ENCODE measurements at regions not wholly inside any gene's neighbourhood (a gene's known extent, or its start where the extent isn't known, plus 50 kb on each side); places are given as distances from the start of the nearest gene placed in this dataset.

DNA sequence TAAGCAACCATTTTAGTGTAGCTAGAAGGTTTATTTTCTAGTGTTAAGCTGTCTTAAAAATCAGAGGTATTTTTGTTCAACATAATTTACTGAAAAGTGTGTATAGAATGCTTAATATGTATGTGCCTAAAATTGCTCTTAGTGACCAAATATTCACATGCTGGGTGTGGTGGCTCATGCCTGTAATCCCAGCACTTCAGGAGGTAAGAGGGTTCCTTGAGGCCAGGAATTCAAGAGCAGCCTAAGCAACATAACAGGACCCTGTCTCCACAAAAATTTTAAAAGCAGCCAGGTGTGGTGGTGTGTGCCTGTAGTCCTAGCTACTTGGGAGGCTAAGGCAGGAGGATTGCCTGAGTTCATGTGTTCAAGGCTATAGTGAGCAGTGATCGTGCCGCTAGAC, 120.9 kb upstream of the FRY start:
- no peak overlapping the region for H3K4me3 ChIP-seq (IDR thresholded peaks at IDR 0.05; ENCODE audit: insufficient read depth, low read depth, low read length)
- H3K9ac ChIP-seq = no peak overlapping the region
- no peaks in the 10 kb centered on the region for H3K36me3 ChIP-seq (ENCODE audit: insufficient read depth)
- no peak overlapping the region for H2AFZ ChIP-seq (ENCODE audit: low read depth)
- H3K27ac ChIP-seq = no peak overlapping the region
- no peaks in the 10 kb centered on the region for H3K4me1 ChIP-seq (ENCODE audit: low read depth, poor library complexity, severe bottlenecking)
- no peaks in the 10 kb centered on the region for H3K79me2 ChIP-seq (ENCODE audit: insufficient read depth, low read depth)
- no peaks in the 10 kb centered on the region for H4K20me1 ChIP-seq (ENCODE audit: insufficient read depth)
- H3K4me2 ChIP-seq = no peak overlapping the region
- TF ChIP-seq CTCF (conservative IDR thresholded peaks at IDR 0.05; ENCODE audit: low read depth, low read length) = no peak
- H3K27me3 ChIP-seq (ENCODE audit: insufficient read depth, low read depth) = no peaks in the 10 kb centered on the region

DNA sequence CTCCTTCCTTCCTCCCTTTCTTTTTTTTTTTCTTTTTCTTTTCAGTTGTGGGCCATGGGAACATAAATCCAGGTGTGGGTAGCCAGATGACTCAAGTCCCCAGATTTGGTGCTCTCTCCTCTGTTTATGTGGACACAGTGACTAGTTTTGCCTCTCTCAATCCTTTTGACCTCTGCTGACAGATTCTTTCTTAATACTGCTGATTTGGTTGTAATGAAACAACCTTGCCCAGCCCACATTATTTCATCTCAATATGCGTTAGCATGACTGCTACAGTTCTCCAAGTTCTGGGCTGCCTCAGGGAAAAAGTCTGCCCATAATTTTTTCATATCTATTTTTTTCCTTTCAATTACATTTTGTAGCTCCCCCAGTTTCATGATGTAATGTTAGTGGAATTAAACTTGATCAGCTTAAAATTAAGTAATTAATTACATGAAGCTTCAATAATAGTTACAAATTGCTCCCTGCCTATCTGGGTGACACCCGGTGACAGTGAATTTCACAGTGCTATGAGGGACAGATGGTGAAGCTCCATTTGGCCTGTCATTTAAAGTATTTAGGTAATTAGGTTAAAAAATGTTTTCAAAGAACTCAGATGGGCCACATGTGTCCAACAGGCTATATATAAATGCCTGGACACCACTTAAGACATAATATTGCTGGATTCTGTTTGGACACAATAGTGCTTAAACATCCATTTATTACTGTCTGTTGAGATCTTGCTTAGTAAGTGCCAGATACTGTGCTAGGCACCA, 118.8 kb upstream of the FRY start:
- H3K27me3 ChIP-seq (ENCODE audit: insufficient read depth, low read depth) = no peaks in the 10 kb centered on the region
- no peak overlapping the region for H2AFZ ChIP-seq (ENCODE audit: low read depth)
- H3K27ac ChIP-seq = no peak overlapping the region
- no peak overlapping the region for H3K4me3 ChIP-seq (IDR thresholded peaks at IDR 0.05; ENCODE audit: insufficient read depth, low read depth, low read length)
- H4K20me1 ChIP-seq (ENCODE audit: insufficient read depth) = no peaks in the 10 kb centered on the region
- no peak overlapping the region for H3K9ac ChIP-seq
- H3K36me3 ChIP-seq (ENCODE audit: insufficient read depth) = no peaks in the 10 kb centered on the region
- TF ChIP-seq CTCF (conservative IDR thresholded peaks at IDR 0.05; ENCODE audit: low read depth, low read length) = no peak
- H3K4me2 ChIP-seq = no peak overlapping the region
- H3K4me1 ChIP-seq (ENCODE audit: low read depth, poor library complexity, severe bottlenecking) = no peaks in the 10 kb centered on the region
- H3K79me2 ChIP-seq (ENCODE audit: insufficient read depth, low read depth) = no peaks in the 10 kb centered on the region

- no peaks in the 10 kb centered on the region for H3K27me3 ChIP-seq (ENCODE audit: insufficient read depth, low read depth)
- H3K4me2 ChIP-seq = no peak overlapping the region
- no peak overlapping the region for H2AFZ ChIP-seq (ENCODE audit: low read depth)
- H3K27ac ChIP-seq = no peak overlapping the region
- H3K36me3 ChIP-seq (ENCODE audit: insufficient read depth) = no peaks in the 10 kb centered on the region
- H3K4me3 ChIP-seq (IDR thresholded peaks at IDR 0.05; ENCODE audit: insufficient read depth, low read depth, low read length) = no peak overlapping the region
- H4K20me1 ChIP-seq (ENCODE audit: insufficient read depth) = no peaks in the 10 kb centered on the region
- H3K79me2 ChIP-seq (ENCODE audit: insufficient read depth, low read depth) = no peaks in the 10 kb centered on the region
- H3K9ac ChIP-seq = no peak overlapping the region
- no peaks in the 10 kb centered on the region for H3K4me1 ChIP-seq (ENCODE audit: low read depth, poor library complexity, severe bottlenecking)
- no peak for TF ChIP-seq CTCF (conservative IDR thresholded peaks at IDR 0.05; ENCODE audit: low read depth, low read length)
Measured at GRCh38 chr13:31913459-31913858, 118.1 kb upstream of the FRY start.

GRCh38 chr13:31914843-31915242, 116.7 kb upstream of the FRY start:
- H3K4me3 ChIP-seq (IDR thresholded peaks at IDR 0.05; ENCODE audit: insufficient read depth, low read depth, low read length) = no peak overlapping the region
- H3K79me2 ChIP-seq (ENCODE audit: insufficient read depth, low read depth) = no peaks in the 10 kb centered on the region
- H3K4me2 ChIP-seq = no peak overlapping the region
- H3K36me3 ChIP-seq (ENCODE audit: insufficient read depth) = no peaks in the 10 kb centered on the region
- H4K20me1 ChIP-seq (ENCODE audit: insufficient read depth) = no peaks in the 10 kb centered on the region
- TF ChIP-seq CTCF (conservative IDR thresholded peaks at IDR 0.05; ENCODE audit: low read depth, low read length) = no peak
- no peak overlapping the region for H2AFZ ChIP-seq (ENCODE audit: low read depth)
- no peak overlapping the region for H3K27ac ChIP-seq
- H3K4me1 ChIP-seq (ENCODE audit: low read depth, poor library complexity, severe bottlenecking) = no peaks in the 10 kb centered on the region
- no peak overlapping the region for H3K9ac ChIP-seq
- no peaks in the 10 kb centered on the region for H3K27me3 ChIP-seq (ENCODE audit: insufficient read depth, low read depth)
